Activated T-cell treated with anti-CD3 and anti-CD28 coated beads, Interleukin-2, amount 50 U/mL, for 24 hours (primary cell): ENCODE measurements at regions not wholly inside any gene's neighbourhood (a gene's known extent, or its start where the extent isn't known, plus 50 kb on each side); places are given as distances from the start of the nearest gene placed in this dataset.

ENCODE experiments used
- DNase-seq: peaks from one replicate; pipeline ENCODE4 v3.0.0-alpha.2; 2020
- H3K27ac Mint-ChIP-seq: 2 replicates; pipeline ENCODE4 v1.8.0; 2020; ENCODE audit warnings: mild to moderate bottlenecking, mixed read lengths
- H3K27me3 Mint-ChIP-seq: 2 replicates; pipeline ENCODE4 v1.8.0; 2020; ENCODE audit warnings: mixed read lengths
- H3K36me3 Mint-ChIP-seq: 2 replicates; pipeline ENCODE4 v1.8.0; 2020; ENCODE audit warnings: low read depth, mixed read lengths
- H3K4me1 Mint-ChIP-seq: 2 replicates; pipeline ENCODE4 v1.8.0; 2020; ENCODE audit warnings: low read depth, mixed read lengths
- H3K4me3 Mint-ChIP-seq: 2 replicates; pipeline ENCODE4 v1.8.0; 2020; ENCODE audit warnings: mild to moderate bottlenecking, moderate library complexity, mixed read lengths
- H3K9me3 Mint-ChIP-seq: 2 replicates; pipeline ENCODE4 v1.8.0; 2020; ENCODE audit warnings: mixed read lengths

GRCh38 chr11:130729678-130730300 is 186.5 kb downstream of the SNX19 start:
- no peak overlapping the region for H3K27ac Mint-ChIP-seq
- no peaks in the 10 kb centered on the region for H3K4me1 Mint-ChIP-seq
- no peak overlapping the region for H3K4me3 Mint-ChIP-seq
- H3K36me3 Mint-ChIP-seq = no peaks in the 10 kb centered on the region
- H3K27me3 Mint-ChIP-seq = peaks cover 3% of the 10 kb centered on the region
- peaks cover 10% of the 10 kb centered on the region for H3K9me3 Mint-ChIP-seq
- DNase-seq = no peak

- Mint-ChIP-seq H3K27me3 (peaks cover 3% of the 10 kb centered on the region), H3K36me3 (no peaks in the 10 kb centered on the region), H3K4me3 (no peak overlapping the region), H3K4me1 (no peaks in the 10 kb centered on the region), H3K9me3 (peaks cover 15% of the 10 kb centered on the region), H3K27ac (no peak overlapping the region)
- DNase-seq = no peak
Measured at GRCh38 chr11:130731401-130731800, 184.9 kb downstream of the SNX19 start.

- no peak for DNase-seq
- H3K27me3 Mint-ChIP-seq = no peaks in the 10 kb centered on the region
- H3K27ac Mint-ChIP-seq = no peak overlapping the region
- peaks cover 15% of the 10 kb centered on the region for H3K9me3 Mint-ChIP-seq
- H3K4me3 Mint-ChIP-seq = no peak overlapping the region
- no peaks in the 10 kb centered on the region for H3K4me1 Mint-ChIP-seq
- H3K36me3 Mint-ChIP-seq = no peaks in the 10 kb centered on the region
Measured at GRCh38 chr11:130732476-130732875, 183.8 kb downstream of the SNX19 start.

GRCh38 chr11:130737041-130737830 is 179.0 kb downstream of the SNX19 start:
- no peak for DNase-seq
- Mint-ChIP-seq H3K36me3 (no peaks in the 10 kb centered on the region), H3K4me3 (no peak overlapping the region), H3K27ac (no peak overlapping the region), H3K27me3 (no peaks in the 10 kb centered on the region), H3K4me1 (no peaks in the 10 kb centered on the region), H3K9me3 (peaks cover 22% of the 10 kb centered on the region)

GRCh38 chr11:130737866-130738431 is 178.3 kb downstream of the SNX19 start:
- Mint-ChIP-seq H3K4me1 (no peaks in the 10 kb centered on the region), H3K27me3 (no peaks in the 10 kb centered on the region), H3K27ac (no peak overlapping the region), H3K36me3 (no peaks in the 10 kb centered on the region), H3K9me3 (peaks cover 22% of the 10 kb centered on the region), H3K4me3 (no peak overlapping the region)
- DNase-seq = no peak

GRCh38 chr11:130738611-130739010 is 177.7 kb downstream of the SNX19 start:
- no peaks in the 10 kb centered on the region for H3K27me3 Mint-ChIP-seq
- no peak overlapping the region for H3K4me3 Mint-ChIP-seq
- no peaks in the 10 kb centered on the region for H3K4me1 Mint-ChIP-seq
- H3K27ac Mint-ChIP-seq = no peak overlapping the region
- no peaks in the 10 kb centered on the region for H3K36me3 Mint-ChIP-seq
- peaks cover 20% of the 10 kb centered on the region for H3K9me3 Mint-ChIP-seq
- DNase-seq = no peak

- Mint-ChIP-seq H3K9me3 (peaks cover 12% of the 10 kb centered on the region), H3K4me3 (no peak overlapping the region), H3K27me3 (no peaks in the 10 kb centered on the region), H3K4me1 (no peaks in the 10 kb centered on the region), H3K27ac (no peak overlapping the region), H3K36me3 (no peaks in the 10 kb centered on the region)
- DNase-seq = no peak
Measured at GRCh38 chr11:130740819-130741218, 175.5 kb downstream of the SNX19 start.

- H3K27me3 Mint-ChIP-seq = peaks cover 16% of the 10 kb centered on the region
- no peak overlapping the region for H3K27ac Mint-ChIP-seq
- DNase-seq = no peak
- H3K9me3 Mint-ChIP-seq = peaks cover 12% of the 10 kb centered on the region
- no peak overlapping the region for H3K4me3 Mint-ChIP-seq
- H3K4me1 Mint-ChIP-seq = no peaks in the 10 kb centered on the region
- no peaks in the 10 kb centered on the region for H3K36me3 Mint-ChIP-seq
Measured at GRCh38 chr11:130744794-130745193, 171.5 kb downstream of the SNX19 start.

GRCh38 chr11:130749216-130749615 is 167.1 kb downstream of the SNX19 start:
- Mint-ChIP-seq H3K4me3 (no peak overlapping the region), H3K36me3 (no peaks in the 10 kb centered on the region), H3K27me3 (peaks cover 16% of the 10 kb centered on the region), H3K4me1 (no peaks in the 10 kb centered on the region), H3K27ac (no peak overlapping the region), H3K9me3 (no peaks in the 10 kb centered on the region)
- DNase-seq = no peak

GRCh38 chr11:130760515-130761125 is 155.7 kb downstream of the SNX19 start:
- no peak for DNase-seq
- Mint-ChIP-seq H3K27ac (no peak overlapping the region), H3K4me1 (no peaks in the 10 kb centered on the region), H3K9me3 (no peaks in the 10 kb centered on the region), H3K4me3 (no peak overlapping the region), H3K36me3 (no peaks in the 10 kb centered on the region), H3K27me3 (no peaks in the 10 kb centered on the region)

- Mint-ChIP-seq H3K36me3 (no peaks in the 10 kb centered on the region), H3K27me3 (no peaks in the 10 kb centered on the region), H3K4me3 (no peak overlapping the region), H3K27ac (no peak overlapping the region), H3K4me1 (no peaks in the 10 kb centered on the region), H3K9me3 (no peaks in the 10 kb centered on the region)
- DNase-seq = no peak
Measured at GRCh38 chr11:130761560-130762220, 154.6 kb downstream of the SNX19 start.

GRCh38 chr11:130762638-130763037 is 153.6 kb downstream of the SNX19 start:
- no peaks in the 10 kb centered on the region for H3K27me3 Mint-ChIP-seq
- no peak overlapping the region for H3K4me3 Mint-ChIP-seq
- H3K36me3 Mint-ChIP-seq = no peaks in the 10 kb centered on the region
- no peak overlapping the region for H3K27ac Mint-ChIP-seq
- H3K4me1 Mint-ChIP-seq = no peaks in the 10 kb centered on the region
- DNase-seq = no peak
- no peaks in the 10 kb centered on the region for H3K9me3 Mint-ChIP-seq

GRCh38 chr11:130763087-130763980 is 152.9 kb downstream of the SNX19 start:
- no peaks in the 10 kb centered on the region for H3K4me1 Mint-ChIP-seq
- no peaks in the 10 kb centered on the region for H3K9me3 Mint-ChIP-seq
- DNase-seq = no peak
- no peaks in the 10 kb centered on the region for H3K36me3 Mint-ChIP-seq
- H3K27ac Mint-ChIP-seq = no peak overlapping the region
- H3K4me3 Mint-ChIP-seq = no peak overlapping the region
- no peaks in the 10 kb centered on the region for H3K27me3 Mint-ChIP-seq

GRCh38 chr11:130765406-130765805 is 150.9 kb downstream of the SNX19 start:
- H3K9me3 Mint-ChIP-seq = no peaks in the 10 kb centered on the region
- no peaks in the 10 kb centered on the region for H3K27me3 Mint-ChIP-seq
- H3K4me3 Mint-ChIP-seq = no peak overlapping the region

More at GRCh38 chr11:130765406-130765805, 150.9 kb downstream of the SNX19 start:
- Mint-ChIP-seq H3K36me3 (no peaks in the 10 kb centered on the region), H3K4me1 (no peaks in the 10 kb centered on the region), H3K27ac (no peak overlapping the region)
- DNase-seq = no peak
